ES-I3 (cell line): ENCODE measurements at regions not wholly inside any gene's neighbourhood (a gene's known extent, or its start where the extent isn't known, plus 50 kb on each side); places are given as distances from the start of the nearest gene placed in this dataset.
"Not testable (repeated sequence)": the region's sequence is repeated elsewhere in the genome, so short reads cannot be mapped to it uniquely, and the experiment has no call there.

Source experiments
- H3K36me3 ChIP-seq: 2 replicates; pipeline ENCODE4 v1.6.1; 2013; ENCODE audit warnings: mild to moderate bottlenecking, low read length, control low read depth, moderate library complexity; ENCODE audit not compliant: insufficient read depth
- H3K4me1 ChIP-seq: 2 replicates; pipeline ENCODE4 v1.6.1; 2013; ENCODE audit warnings: mild to moderate bottlenecking, control low read depth, low read length; ENCODE audit not compliant: insufficient read depth
- H3K9ac ChIP-seq: 2 replicates; pipeline ENCODE4 v1.6.1; 2013; ENCODE audit warnings: low read depth, mild to moderate bottlenecking, low read length, moderate library complexity
- H3K9me3 ChIP-seq: 2 replicates; pipeline ENCODE4 v1.6.1; 2013; ENCODE audit warnings: mild to moderate bottlenecking, low read length, moderate library complexity; ENCODE audit not compliant: control insufficient read depth, insufficient read depth

- H3K9me3 ChIP-seq = peaks cover 6% of the 10 kb centered on the region; the same call in 1 of the 2 replicates
- no peak overlapping the region for H3K9ac ChIP-seq
- no peaks in the 10 kb centered on the region for H3K36me3 ChIP-seq
- H3K4me1 ChIP-seq = peaks cover 11% of the 10 kb centered on the region; the same call in 1 of the 2 replicates
Observed at GRCh38 chr5:68041293-68041692, 174.3 kb upstream of the PIK3R1 start.

- Histone ChIP-seq H3K4me1 (peaks cover 11% of the 10 kb centered on the region; the same call in 1 of the 2 replicates), H3K36me3 (no peaks in the 10 kb centered on the region), H3K9me3 (no peaks in the 10 kb centered on the region), H3K9ac (no peak overlapping the region)
Observed at GRCh38 chr5:68037546-68037945, 178.0 kb upstream of the PIK3R1 start.

GRCh38 chr5:68033961-68034571 lies 181.5 kb upstream of the PIK3R1 start:
- H3K9me3 ChIP-seq = no peaks in the 10 kb centered on the region
- H3K36me3 ChIP-seq = no peaks in the 10 kb centered on the region
- H3K4me1 ChIP-seq = no peaks in the 10 kb centered on the region
- H3K9ac ChIP-seq = no peak overlapping the region

- Histone ChIP-seq H3K9ac (no peak overlapping the region), H3K9me3 (no peaks in the 10 kb centered on the region), H3K4me1 (no peaks in the 10 kb centered on the region)
Observed at GRCh38 chr5:68033029-68033428, 182.5 kb upstream of the PIK3R1 start.

GRCh38 chr5:68032216-68032762 lies 183.3 kb upstream of the PIK3R1 start:
- peaks cover 5% of the 10 kb centered on the region; the same call in 1 of the 2 replicates for H3K4me1 ChIP-seq
- no peaks in the 10 kb centered on the region for H3K9me3 ChIP-seq
- H3K36me3 ChIP-seq = no peaks in the 10 kb centered on the region
- no peak overlapping the region for H3K9ac ChIP-seq

More at GRCh38 chr5:68033029-68033428, 182.5 kb upstream of the PIK3R1 start:
- no peaks in the 10 kb centered on the region for H3K36me3 ChIP-seq

- H3K4me1 ChIP-seq = peaks cover 8% of the 10 kb centered on the region; the same call in 1 of the 2 replicates
- H3K9ac ChIP-seq = no peak overlapping the region
- no peaks in the 10 kb centered on the region; the same call in 1 of the 2 replicates for H3K9me3 ChIP-seq
- no peaks in the 10 kb centered on the region for H3K36me3 ChIP-seq
Observed at GRCh38 chr5:68028131-68028727, 187.3 kb upstream of the PIK3R1 start.

GRCh38 chr5:68027519-68027918 lies 188.0 kb upstream of the PIK3R1 start:
- no peak overlapping the region for H3K9ac ChIP-seq
- peaks cover 8% of the 10 kb centered on the region; the same call in 1 of the 2 replicates for H3K4me1 ChIP-seq
- no peaks in the 10 kb centered on the region; the same call in 1 of the 2 replicates for H3K9me3 ChIP-seq
- no peaks in the 10 kb centered on the region for H3K36me3 ChIP-seq

GRCh38 chr5:68026092-68026885 lies 189.3 kb upstream of the PIK3R1 start:
- H3K9ac ChIP-seq = no peak overlapping the region
- H3K4me1 ChIP-seq = peaks cover 13% of the 10 kb centered on the region; the same call in 1 of the 2 replicates
- no peaks in the 10 kb centered on the region for H3K36me3 ChIP-seq
- H3K9me3 ChIP-seq = no peaks in the 10 kb centered on the region; the same call in 1 of the 2 replicates

- Histone ChIP-seq H3K4me1 (peaks cover 13% of the 10 kb centered on the region; the same call in 1 of the 2 replicates), H3K9ac (no peak overlapping the region), H3K36me3 (no peaks in the 10 kb centered on the region), H3K9me3 (no peaks in the 10 kb centered on the region; the same call in none of the 2 replicates)
Observed at GRCh38 chr5:68024426-68024825, 191.1 kb upstream of the PIK3R1 start.

GRCh38 chr5:68021916-68022315 lies 193.6 kb upstream of the PIK3R1 start:
- H3K36me3 ChIP-seq = no peaks in the 10 kb centered on the region
- no peak overlapping the region for H3K9ac ChIP-seq
- H3K4me1 ChIP-seq = peaks cover 5% of the 10 kb centered on the region; the same call in 1 of the 2 replicates
- H3K9me3 ChIP-seq = no peaks in the 10 kb centered on the region; the same call in none of the 2 replicates

- Histone ChIP-seq H3K9ac (no peak overlapping the region), H3K9me3 (no peaks in the 10 kb centered on the region; the same call in none of the 2 replicates), H3K36me3 (no peaks in the 10 kb centered on the region), H3K4me1 (peaks cover 5% of the 10 kb centered on the region; the same call in 1 of the 2 replicates)
Observed at GRCh38 chr5:68021227-68021626, 194.3 kb upstream of the PIK3R1 start.

- not testable (repeated sequence) for H3K9me3 ChIP-seq, H3K9ac ChIP-seq, H3K36me3 ChIP-seq, H3K4me1 ChIP-seq
Observed at GRCh38 chr5:68020461-68020969, 195.0 kb upstream of the PIK3R1 start.

- Histone ChIP-seq H3K9ac (no peak overlapping the region), H3K9me3 (no peaks in the 10 kb centered on the region), H3K4me1 (no peaks in the 10 kb centered on the region), H3K36me3 (no peaks in the 10 kb centered on the region)
Observed at GRCh38 chr5:68015381-68016302, 199.9 kb upstream of the PIK3R1 start.
